ENCODE measurements at regions not wholly inside any gene's neighbourhood (a gene's known extent, or its start where the extent isn't known, plus 50 kb on each side); places are given as distances from the start of the nearest gene placed in this dataset.

DNA sequence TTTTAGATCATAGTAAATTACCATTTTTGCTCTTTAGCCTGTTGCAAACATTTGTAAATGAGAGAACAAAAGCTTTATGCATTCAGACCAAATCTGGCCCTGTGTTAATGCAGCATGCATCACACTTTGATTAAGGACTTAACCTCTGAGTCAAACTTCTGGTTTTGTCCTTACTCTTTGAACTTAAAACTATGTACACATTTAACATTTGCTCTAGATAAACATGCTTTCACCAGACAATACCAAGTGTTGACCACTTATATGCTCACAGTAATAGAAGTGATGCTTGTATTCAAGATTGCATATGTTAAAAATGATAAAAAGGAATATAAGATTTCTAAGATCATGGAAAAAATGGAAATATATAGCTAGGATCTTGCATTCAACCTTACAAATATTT is 1095.3 kb downstream of the ADGRL2 start:
- intact Hi-C loops (cut with DNase I; ENCODE audit: low total_unique reads): no loop called here
- Histone ChIP-seq H3K36me3 (no peaks in the 10 kb centered on the region), H3K27me3 (no peaks in the 10 kb centered on the region), H3K27ac (no peak overlapping the region), H3K4me3 (no peak overlapping the region), H3K9me3 (no peaks in the 10 kb centered on the region), H3K4me1 (no peaks in the 10 kb centered on the region)
- TF ChIP-seq CTCF (IDR thresholded peaks at IDR 0.05) (no peak), POLR2AphosphoS5 (IDR thresholded peaks at IDR 0.05) (no peak), POLR2A (IDR thresholded peaks at IDR 0.05) (no peak)
- no peak for DNase-seq (ENCODE audit: low spot score in 2 of 2)

GRCh38 chr1:82894635-82895034 is 1093.9 kb downstream of the ADGRL2 start:
- intact Hi-C loops (cut with DNase I; ENCODE audit: low total_unique reads): no loop called here
- Histone ChIP-seq H3K36me3 (no peaks in the 10 kb centered on the region), H3K4me3 (no peak overlapping the region), H3K9me3 (no peaks in the 10 kb centered on the region), H3K27me3 (no peaks in the 10 kb centered on the region), H3K27ac (no peak overlapping the region), H3K4me1 (no peaks in the 10 kb centered on the region)
- no peak for DNase-seq (ENCODE audit: low spot score in 2 of 2)
- TF ChIP-seq POLR2AphosphoS5 (IDR thresholded peaks at IDR 0.05) (no peak), CTCF (IDR thresholded peaks at IDR 0.05) (no peak), POLR2A (IDR thresholded peaks at IDR 0.05) (no peak)

DNA sequence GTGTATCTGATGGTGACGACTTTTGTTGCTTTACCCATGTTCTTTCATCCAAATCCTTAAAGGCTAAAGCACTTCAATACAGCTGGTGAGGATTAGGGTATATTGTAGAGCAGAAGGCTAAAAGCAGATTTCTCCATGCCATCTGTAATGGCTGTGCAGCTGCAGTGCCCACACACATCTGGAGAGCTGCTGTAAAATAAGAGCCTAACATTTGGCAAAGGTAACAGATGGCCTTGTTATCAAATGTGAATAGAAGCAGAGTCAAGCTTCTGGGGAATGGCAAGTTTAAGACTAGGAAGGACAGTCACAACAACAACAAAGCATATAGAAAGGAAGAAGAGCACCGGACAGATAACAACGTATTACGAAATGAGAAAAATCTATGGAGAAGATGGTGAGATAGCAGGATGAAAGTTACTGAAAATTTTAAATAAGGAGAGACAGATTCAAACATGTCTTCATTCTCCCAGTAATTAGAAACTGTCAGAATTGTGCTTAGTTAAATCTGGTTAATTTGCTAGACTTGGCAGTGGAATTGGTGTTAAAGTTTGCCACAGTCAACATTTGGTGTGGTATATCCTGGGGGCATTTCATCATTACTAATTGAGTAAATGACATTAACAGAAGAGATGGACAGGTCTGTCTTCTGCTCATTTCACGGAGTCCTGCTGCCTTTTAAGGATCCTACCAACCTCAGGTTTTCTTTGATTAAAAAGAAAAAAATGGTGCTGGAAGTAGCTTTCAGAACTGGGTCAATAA is 1093.2 kb downstream of the ADGRL2 start:
- no peak for TF ChIP-seq POLR2A (IDR thresholded peaks at IDR 0.05)
- no peak for TF ChIP-seq POLR2AphosphoS5 (IDR thresholded peaks at IDR 0.05)
- no peak for TF ChIP-seq CTCF (IDR thresholded peaks at IDR 0.05)
- no peak overlapping the region for H3K27ac ChIP-seq
- H3K27me3 ChIP-seq: no peaks in the 10 kb centered on the region
- no peaks in the 10 kb centered on the region for H3K36me3 ChIP-seq
- no peak for DNase-seq (ENCODE audit: low spot score in 2 of 2)
- no peak overlapping the region for H3K4me3 ChIP-seq
- no peaks in the 10 kb centered on the region for H3K4me1 ChIP-seq
- intact Hi-C loops (cut with DNase I; ENCODE audit: low total_unique reads): no loop called here
- H3K9me3 ChIP-seq: no peaks in the 10 kb centered on the region

DNA sequence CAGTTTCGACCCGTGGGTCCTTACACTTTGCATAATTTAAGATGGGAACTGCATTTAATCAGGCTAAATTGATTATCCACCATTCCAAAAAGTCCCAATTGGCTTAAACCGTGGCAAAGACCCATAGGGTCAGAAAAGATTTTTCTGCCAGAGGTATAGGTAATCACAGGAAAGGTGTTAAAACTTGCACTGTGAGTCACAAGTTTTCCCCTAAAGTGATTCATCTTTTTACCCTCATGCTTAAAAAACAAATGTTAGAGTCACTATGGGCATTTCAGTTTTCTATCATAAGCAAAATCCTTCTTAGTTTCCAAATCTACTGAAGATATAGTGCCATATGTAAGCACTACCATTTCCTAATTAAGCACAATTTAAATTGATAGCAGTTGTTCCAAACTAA is 1079.8 kb downstream of the ADGRL2 start:
- intact Hi-C loops (cut with DNase I; ENCODE audit: low total_unique reads): no loop called here
- no peak for DNase-seq (ENCODE audit: low spot score in 2 of 2)

More for the DNA sequence above, 1079.8 kb downstream of the ADGRL2 start:
- TF ChIP-seq POLR2A (IDR thresholded peaks at IDR 0.05) (no peak), CTCF (IDR thresholded peaks at IDR 0.05) (no peak), POLR2AphosphoS5 (IDR thresholded peaks at IDR 0.05) (no peak)
- H3K9me3 ChIP-seq: no peaks in the 10 kb centered on the region
- H3K27me3 ChIP-seq: no peaks in the 10 kb centered on the region
- no peak overlapping the region for H3K27ac ChIP-seq
- H3K4me3 ChIP-seq: no peak overlapping the region
- H3K36me3 ChIP-seq: peaks cover 3% of the 10 kb centered on the region
- no peaks in the 10 kb centered on the region for H3K4me1 ChIP-seq
